MCF 10A (cell line): ENCODE measurements at regions not wholly inside any gene's neighbourhood (a gene's known extent, or its start where the extent isn't known, plus 50 kb on each side); places are given as distances from the start of the nearest gene placed in this dataset.

Source experiments
- BruUV-seq: library from RNA; stranded (reverse); fragments of 400-500 nt; replicated peaks from 2 replicates; lab custom pipeline; 2021; lab: Mats Ljungman, UMichigan
- CTCF ChIA-PET: fragments of 300-600 bp; sonication (Branson Sonifier 250); formaldehyde crosslinking; extraction: SDS; loops from one replicate; lab custom pipeline; 2021; ENCODE audit warnings: antibody characterized with exemption, inconsistent platforms; lab: Yijun Ruan, JAX
- POLR2A ChIA-PET: fragments of 300-600, 350-650 bp; sonication (Branson Sonifier 250); formaldehyde crosslinking; extraction: SDS; loops from one replicate; lab custom pipeline; 2020; ENCODE audit warnings: antibody characterized with exemption, inconsistent platforms; lab: Yijun Ruan, JAX
- DNase-seq: peaks from one replicate; pipeline ENCODE4 v3.0.0-alpha.2; 2018; ENCODE audit not compliant: unreplicated experiment
- H3K27ac Mint-ChIP-seq: one replicate; pipeline ENCODE4 v1.8.0; 2022; ENCODE audit warnings: mild to moderate bottlenecking, low read depth, mixed read lengths; ENCODE audit not compliant: unreplicated experiment
- H3K27me3 Mint-ChIP-seq: one replicate; pipeline ENCODE4 v1.8.0; 2022; ENCODE audit warnings: mixed read lengths; ENCODE audit not compliant: insufficient read depth, unreplicated experiment
- H3K36me3 Mint-ChIP-seq: one replicate; pipeline ENCODE4 v1.8.0; 2022; ENCODE audit warnings: mild to moderate bottlenecking, moderate library complexity, mixed read lengths; ENCODE audit not compliant: insufficient read depth, unreplicated experiment
- H3K4me1 Mint-ChIP-seq: one replicate; pipeline ENCODE4 v1.8.0; 2022; ENCODE audit warnings: mixed read lengths; ENCODE audit not compliant: insufficient read depth, unreplicated experiment
- H3K4me3 Mint-ChIP-seq: one replicate; pipeline ENCODE4 v1.8.0; 2022; ENCODE audit warnings: mild to moderate bottlenecking, moderate library complexity, mixed read lengths; ENCODE audit not compliant: unreplicated experiment
- H3K9me3 Mint-ChIP-seq: one replicate; pipeline ENCODE4 v1.8.0; 2022; ENCODE audit warnings: mixed read lengths; ENCODE audit not compliant: unreplicated experiment
- CTCF ChIP-seq: fragments of 200-600 bp; IDR thresholded peaks from one replicate; pipeline ENCODE4 v1.8.0; 2022; ENCODE audit warnings: antibody characterized with exemption, mild to moderate bottlenecking; ENCODE audit not compliant: unreplicated experiment
- intact Hi-C: fragments of 100-400 bp; cut with micrococcal nuclease; formaldehyde crosslinking; loops from 2 replicates; pipeline ENCODE4 v1.14.1; 2022

- Mint-ChIP-seq H3K9me3 (no peaks in the 10 kb centered on the region), H3K27me3 (no peaks in the 10 kb centered on the region), H3K27ac (no peak overlapping the region), H3K4me3 (no peak overlapping the region), H3K36me3 (no peaks in the 10 kb centered on the region), H3K4me1 (peaks cover 17% of the 10 kb centered on the region)
- TF ChIP-seq CTCF = no peak
- no TSS peak for BruUV-seq
- POLR2A ChIA-PET = interaction anchor here (1.0 to 4.5 kb wide), 11 partner anchors 17 to 320 kb away, joined by 3 to 54 read pairs (median 6); no protein-coding TSS in a partner anchor
- intact Hi-C loops = loop anchor here (2.0 kb wide), 2 partner anchors 74 to 136 kb away; partner anchors contain the start of gene SLC22A23
- DNase-seq = no peak
- CTCF ChIA-PET = no interaction called here
These were observed 136.3 kb upstream of the SLC22A23 start for GRCh38 chr6:3593161-3593560.

DNA sequence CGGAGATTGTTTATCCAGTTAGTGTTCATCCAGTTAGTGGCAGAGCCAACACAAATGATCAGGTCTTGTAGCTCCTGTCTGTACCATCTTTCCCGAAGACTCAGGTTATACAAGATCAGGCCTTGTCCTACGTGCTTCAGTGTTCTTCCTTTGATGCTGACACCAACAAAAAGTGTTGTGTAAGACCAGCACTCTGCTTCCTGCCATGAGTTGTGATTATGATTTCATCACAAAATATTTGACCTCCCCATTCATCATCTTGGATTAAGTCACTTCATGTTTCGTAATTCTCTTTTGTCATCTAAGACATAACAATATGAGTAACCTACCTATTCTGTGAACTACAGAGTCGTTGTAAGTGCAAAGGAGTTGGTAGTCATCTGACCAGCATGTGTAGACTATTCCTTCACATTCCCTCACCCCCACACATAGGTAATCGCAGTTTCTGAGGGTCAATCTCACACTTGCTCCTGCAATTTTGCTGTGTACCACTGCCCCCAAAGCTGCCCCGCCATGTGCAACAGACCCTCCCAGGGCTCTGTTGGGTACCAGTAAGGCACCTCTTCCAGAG is 135.6 kb upstream of the SLC22A23 start:
- H3K27ac Mint-ChIP-seq = peak overlapping the region; percentile 69
- H3K36me3 Mint-ChIP-seq = no peaks in the 10 kb centered on the region
- no peak for TF ChIP-seq CTCF
- no peaks in the 10 kb centered on the region for H3K27me3 Mint-ChIP-seq
- H3K4me3 Mint-ChIP-seq = no peak overlapping the region
- no peaks in the 10 kb centered on the region for H3K9me3 Mint-ChIP-seq
- peak; percentile 99 for DNase-seq
- intact Hi-C loops = loop anchor here (1.0 to 2.0 kb wide), 5 partner anchors 20 to 313 kb away; partner anchors contain the start of gene SLC22A23
- H3K4me1 Mint-ChIP-seq = peaks cover 17% of the 10 kb centered on the region
- ChIA-PET POLR2A (interaction anchor here (0.6 to 4.5 kb wide), 27 partner anchors 8 to 320 kb away, joined by 3 to 54 read pairs (median 5); partner anchors contain the start of gene SLC22A23), CTCF (interaction anchor here (1.0 to 2.1 kb wide), 2 partner anchors 66 to 69 kb away, joined by 3 to 6 read pairs; no protein-coding TSS in a partner anchor)
- BruUV-seq = no TSS peak

DNA sequence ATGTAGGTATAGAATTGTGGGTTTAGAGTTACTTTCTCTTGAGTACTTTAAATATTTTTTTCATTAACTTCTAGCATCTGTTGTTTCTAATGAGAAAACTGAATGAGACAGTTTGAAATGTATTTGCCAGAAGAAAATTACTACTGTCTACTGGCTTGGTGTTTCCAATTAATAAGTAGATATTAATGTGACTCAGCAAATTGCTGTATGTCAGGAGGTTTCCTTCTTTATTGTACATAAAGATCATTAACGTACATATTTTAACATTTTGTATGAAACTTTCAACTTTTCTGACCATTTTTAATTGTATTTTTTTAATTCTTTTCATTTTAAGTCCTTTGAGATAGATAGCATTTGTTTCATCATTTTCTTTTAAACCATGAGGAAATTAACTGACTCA is 135.1 kb upstream of the SLC22A23 start:
- ChIA-PET CTCF (interaction anchor here (0.7 to 2.1 kb wide), 4 partner anchors 12 to 429 kb away, joined by 3 to 6 read pairs (median 3); a partner anchor contains a TSS), POLR2A (interaction anchor here (0.5 to 4.5 kb wide), 28 partner anchors 8 to 328 kb away, joined by 3 to 54 read pairs (median 4); partner anchors contain the start of gene SLC22A23)
- intact Hi-C loops = loop anchor here (1.0 to 2.0 kb wide), 5 partner anchors 20 to 313 kb away; partner anchors contain the start of gene SLC22A23
- no peak overlapping the region for H3K4me3 Mint-ChIP-seq
- H3K27me3 Mint-ChIP-seq = no peaks in the 10 kb centered on the region
- TSS peak; percentile 91 for BruUV-seq
- H3K36me3 Mint-ChIP-seq = no peaks in the 10 kb centered on the region
- H3K27ac Mint-ChIP-seq = peak overlapping the region; percentile 69
- TF ChIP-seq CTCF = no peak
- no peak for DNase-seq
- no peaks in the 10 kb centered on the region for H3K9me3 Mint-ChIP-seq
- peaks cover 17% of the 10 kb centered on the region for H3K4me1 Mint-ChIP-seq

GRCh38 chr6:3587660-3588059 is 130.8 kb upstream of the SLC22A23 start:
- H3K36me3 Mint-ChIP-seq = no peaks in the 10 kb centered on the region

More at GRCh38 chr6:3587660-3588059, 130.8 kb upstream of the SLC22A23 start:
- intact Hi-C loops = no loop called here
- no TSS peak for BruUV-seq
- no peak overlapping the region for H3K27ac Mint-ChIP-seq
- POLR2A ChIA-PET = interaction anchor here (0.5 to 1.7 kb wide), 5 partner anchors 10 to 131 kb away, joined by 3 to 8 read pairs (median 3); partner anchors contain the start of gene SLC22A23
- no peak for DNase-seq
- no peak for TF ChIP-seq CTCF
- CTCF ChIA-PET = interaction anchor here (0.6 to 1.0 kb wide), 2 partner anchors 73 to 305 kb away, joined by 3 to 4 read pairs; no protein-coding TSS in a partner anchor
- peaks cover 25% of the 10 kb centered on the region for H3K4me1 Mint-ChIP-seq
- H3K4me3 Mint-ChIP-seq = no peak overlapping the region
- H3K27me3 Mint-ChIP-seq = no peaks in the 10 kb centered on the region
- H3K9me3 Mint-ChIP-seq = no peaks in the 10 kb centered on the region
